ENCODE measurements at regions not wholly inside any gene's neighbourhood (a gene's known extent, or its start where the extent isn't known, plus 50 kb on each side); places are given as distances from the start of the nearest gene placed in this dataset.

DNA sequence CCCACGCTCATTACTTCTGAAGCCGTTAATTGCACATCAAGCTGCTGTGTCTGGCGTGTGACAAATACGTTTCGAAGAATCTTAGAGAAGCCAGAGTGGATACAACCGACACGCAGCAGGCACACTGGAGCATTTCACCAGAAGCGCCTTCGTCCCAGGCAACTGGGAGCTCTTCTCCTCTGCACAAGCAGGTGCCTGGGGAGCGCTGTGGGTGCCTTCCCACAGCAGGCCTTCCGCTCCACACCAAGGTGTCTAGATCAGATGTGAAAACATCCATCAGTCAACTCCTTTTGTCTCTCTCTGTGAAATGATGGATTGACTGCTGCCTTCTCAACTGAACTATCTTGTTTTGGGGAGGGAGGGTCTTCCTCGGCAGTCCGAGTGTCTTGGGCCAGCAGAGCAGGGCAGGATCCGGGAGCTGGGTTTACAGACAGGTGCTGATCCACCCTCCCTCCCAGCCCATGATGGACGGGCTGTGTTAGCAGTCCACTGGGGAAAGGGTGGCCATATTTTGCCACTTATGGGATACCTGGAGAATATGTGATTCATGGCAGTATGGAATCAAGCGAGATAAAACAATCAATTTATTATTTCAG is 326.3 kb downstream of the TCERG1L start:
- no peak for DNase-seq

DNA sequence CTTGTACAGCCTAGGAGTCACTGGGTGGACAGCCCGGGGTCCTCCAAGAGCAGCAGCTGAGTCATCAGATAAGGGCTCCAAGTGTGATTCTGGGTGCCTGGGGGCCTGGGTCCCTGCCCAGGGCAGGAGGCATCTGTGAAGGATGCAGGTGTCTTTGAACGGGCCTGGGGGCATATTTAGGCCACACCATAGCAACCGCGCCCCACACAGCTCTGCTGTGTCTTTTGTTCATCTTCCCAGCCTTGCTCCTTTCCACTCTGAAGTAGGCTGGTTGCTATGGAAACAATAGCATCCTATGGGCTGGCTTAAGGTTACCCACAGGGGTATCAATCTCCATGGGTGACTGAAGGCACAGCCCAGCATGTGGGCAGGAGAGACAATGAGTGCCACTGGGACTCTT is 324.7 kb downstream of the TCERG1L start:
- DNase-seq, result no peak

DNA sequence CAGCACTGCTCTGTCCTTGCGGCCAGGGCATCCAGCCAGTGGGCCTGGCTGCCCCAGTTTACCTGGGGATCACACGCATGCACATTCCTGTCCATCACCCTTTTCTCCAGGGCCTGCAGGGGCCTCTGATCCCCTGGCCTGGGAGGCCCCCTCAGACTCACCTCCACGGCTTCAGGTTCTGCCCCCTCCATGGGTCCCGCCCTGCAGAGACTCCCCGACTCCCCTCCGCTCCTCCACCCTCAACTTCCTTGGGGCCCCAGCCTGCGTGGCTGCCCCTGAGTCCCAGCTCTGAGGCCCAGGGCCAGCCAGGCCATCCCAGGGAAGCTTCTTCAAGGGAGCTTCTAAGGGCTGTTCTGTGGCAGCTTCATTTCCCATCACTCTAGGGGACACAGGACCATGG is 324.1 kb downstream of the TCERG1L start:
- no peak for DNase-seq

DNA sequence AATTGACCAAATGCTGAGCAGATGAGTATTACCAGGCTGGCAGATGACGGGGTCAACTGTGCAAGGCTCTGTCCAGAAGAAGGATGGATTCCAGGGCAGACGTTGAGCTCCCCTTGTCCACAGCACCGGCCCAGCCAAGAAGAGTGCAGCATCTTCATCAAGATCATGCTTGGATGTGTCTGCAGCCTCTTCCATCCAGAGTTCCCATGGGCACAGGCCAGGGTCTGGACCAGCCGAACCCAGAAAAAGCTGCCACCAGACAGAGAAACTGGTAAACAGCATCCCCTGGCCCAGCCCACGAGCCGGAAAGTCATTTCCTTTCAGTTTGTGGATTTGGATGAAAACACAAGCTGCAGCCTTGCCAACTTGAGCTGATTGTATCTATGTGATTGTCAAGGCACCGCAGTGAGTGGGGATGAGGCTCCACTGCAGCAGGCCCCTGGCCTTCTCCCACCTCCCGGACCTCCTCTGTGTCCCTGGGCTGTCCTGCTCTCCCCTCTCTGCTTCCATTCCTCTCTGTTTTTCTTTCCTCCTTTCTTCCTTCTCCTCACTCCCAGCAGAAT is 321.8 kb downstream of the TCERG1L start:
- DNase-seq, result no peak

DNA sequence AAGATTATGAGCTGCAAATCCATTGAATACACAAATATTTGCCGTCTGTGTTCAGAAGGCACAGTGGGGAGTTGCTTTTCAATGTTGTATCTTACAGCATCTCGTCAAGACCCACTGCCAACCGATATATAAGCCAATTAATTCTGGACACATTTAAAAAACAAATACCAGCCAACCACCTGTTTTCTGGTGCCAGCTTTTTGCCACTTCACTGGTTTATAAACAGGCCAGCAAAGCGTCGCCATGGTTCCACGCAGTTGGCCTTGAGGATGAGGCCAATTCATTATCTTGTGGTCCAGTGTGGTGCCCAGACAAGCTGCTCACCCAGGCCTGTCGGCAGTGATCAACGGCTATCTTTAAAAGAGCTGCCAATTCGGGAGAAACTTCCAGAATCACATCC is 321.0 kb downstream of the TCERG1L start:
- no peak for DNase-seq

DNA sequence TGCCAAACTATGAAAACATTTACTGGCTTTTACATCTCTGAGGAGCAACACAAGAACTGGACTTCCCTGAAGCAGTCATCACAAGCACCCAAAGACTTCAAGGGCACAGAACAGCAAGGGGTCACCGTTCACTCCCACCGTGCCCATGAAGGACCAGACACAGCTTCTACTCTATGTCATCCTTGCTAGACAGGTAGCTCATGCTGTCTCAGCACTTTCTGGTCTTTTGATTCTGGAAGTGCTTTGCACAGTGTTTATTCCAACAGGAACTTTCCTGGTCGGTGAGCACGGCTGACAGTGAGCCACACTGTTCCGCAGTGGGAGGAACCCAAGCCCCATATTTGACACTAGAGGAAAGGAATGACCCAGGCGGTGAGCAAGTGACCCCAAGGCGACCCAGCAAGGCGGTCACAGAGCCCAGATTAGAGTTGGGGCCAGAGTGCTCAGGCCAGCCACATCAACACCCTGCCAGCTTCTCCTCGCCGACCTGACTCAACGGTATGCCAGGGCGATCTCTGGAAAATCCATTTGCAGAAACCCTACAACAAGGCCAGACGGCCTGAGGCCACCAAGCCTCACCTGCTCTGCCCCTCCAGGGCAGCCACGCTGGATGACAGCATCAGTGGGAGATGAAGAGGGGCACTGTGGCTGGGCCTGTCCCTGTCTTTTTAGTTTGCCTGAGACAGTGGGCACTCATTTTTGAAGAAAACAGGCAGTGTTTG is 318.6 kb downstream of the TCERG1L start:
- no peak for DNase-seq

DNA sequence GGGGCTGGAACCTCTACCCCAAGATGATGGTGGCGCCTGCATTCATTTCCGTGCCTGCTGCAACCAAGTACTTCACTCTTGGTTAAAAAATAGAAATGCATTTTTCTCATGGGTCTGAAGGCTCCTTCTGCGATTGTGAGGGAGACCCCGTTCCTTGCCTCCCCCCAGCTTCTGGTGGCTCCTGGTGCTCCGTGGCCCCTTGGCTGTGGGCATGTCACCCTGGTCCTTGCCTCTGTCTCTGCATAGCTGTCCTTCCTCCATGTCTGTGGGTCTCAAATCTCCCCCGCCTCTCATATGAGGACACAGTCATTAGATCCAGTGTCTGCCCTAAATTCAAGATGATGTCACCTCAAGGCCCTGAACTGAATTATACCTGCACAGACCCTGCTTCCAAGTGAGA is 317.9 kb downstream of the TCERG1L start:
- no peak for DNase-seq

DNA sequence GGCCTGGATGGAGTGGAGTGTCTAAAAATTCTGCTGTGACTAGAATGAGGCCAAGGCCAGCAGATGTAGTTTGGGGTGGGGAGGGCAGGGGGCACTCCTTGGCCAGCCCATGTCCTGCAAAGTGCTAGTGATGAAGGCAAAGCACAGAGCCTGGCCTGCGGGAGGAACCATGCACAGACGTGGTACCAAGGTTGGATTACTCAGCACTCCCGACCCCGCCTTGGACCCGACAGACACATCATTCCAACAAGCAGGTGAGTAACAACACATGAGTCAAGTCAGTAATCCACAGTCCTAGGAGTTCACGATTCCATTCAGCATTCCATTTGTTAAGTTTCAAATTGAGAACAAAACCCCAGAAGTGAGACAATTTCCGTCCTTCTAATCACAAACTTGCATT is 317.3 kb downstream of the TCERG1L start:
- DNase-seq, result no peak

DNA sequence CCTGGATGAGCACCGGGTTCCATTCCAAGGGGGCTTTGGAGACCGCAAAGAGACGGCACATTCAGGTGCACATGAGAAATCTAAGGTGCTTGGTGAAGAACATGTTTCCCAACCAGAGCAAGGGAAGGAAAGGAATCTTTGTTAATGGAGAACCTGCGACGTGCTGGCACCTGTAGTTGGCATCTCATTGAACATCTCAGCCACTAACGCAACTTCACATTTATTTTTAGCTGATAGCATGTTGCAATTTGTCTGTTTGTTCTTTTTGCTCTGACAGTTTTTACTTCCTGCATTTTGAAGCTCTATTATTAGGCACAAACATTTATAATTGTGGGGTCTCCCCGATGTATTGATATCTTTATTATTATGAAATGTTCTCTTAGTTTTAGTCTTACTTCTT is 316.7 kb downstream of the TCERG1L start:
- DNase-seq, result no peak

DNA sequence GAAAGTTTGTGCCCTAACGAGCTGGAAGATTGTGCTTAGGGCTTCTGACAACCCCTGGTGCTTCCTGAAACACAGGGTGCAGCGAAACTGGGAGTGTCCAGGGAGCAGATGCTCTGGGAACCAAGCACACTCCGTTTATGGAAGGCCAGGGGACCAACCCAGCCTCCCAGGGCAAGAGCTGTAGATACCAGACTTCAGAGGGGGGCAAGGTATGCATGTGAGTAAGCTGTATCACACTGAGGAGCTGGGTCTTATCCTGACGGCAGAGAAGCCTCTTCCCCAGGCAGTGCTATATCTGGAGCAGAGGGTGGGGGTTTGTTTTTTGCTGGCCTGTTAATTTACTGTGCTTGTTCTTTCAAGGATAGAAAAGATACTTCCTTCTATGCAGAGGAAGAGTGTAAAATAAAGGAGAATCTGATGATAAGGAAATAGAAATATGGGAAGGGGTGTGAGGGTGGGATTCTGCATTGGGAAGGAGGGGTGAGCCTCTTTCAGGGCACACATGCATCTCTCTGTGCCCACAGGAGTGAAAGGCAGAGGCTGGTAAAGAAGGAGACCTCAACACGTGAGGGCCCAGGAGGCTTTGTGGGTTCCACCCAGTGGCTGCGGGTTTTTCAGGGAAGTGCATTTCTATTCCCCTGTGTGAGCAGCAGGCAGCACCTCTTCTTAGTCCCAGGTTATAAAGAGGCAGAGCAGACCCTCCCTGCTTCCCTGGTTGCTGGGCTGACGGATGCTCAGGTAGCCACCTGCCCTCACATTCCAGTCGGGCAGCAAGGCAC is 314.1 kb downstream of the TCERG1L start:
- no peak for DNase-seq

DNA sequence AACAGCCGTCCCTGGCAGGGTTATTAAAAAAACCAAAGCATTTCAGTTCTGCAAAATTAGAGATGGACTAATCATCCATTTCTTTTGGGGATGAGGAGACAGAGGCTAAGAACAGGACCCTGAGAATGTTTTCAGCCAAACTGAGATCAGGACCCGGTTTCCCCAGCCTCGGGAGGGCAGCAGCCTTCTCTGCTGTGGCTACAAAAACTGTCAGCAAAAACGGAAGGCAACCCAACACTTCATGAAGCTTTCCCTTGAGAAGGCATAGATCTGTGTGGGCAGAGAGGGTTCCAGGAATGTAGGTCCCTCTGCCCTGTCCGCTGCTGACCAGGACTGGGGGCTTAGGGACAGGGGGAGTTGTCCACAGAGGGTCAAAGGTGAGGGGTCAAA is 313.5 kb downstream of the TCERG1L start:
- no peak for DNase-seq

DNA sequence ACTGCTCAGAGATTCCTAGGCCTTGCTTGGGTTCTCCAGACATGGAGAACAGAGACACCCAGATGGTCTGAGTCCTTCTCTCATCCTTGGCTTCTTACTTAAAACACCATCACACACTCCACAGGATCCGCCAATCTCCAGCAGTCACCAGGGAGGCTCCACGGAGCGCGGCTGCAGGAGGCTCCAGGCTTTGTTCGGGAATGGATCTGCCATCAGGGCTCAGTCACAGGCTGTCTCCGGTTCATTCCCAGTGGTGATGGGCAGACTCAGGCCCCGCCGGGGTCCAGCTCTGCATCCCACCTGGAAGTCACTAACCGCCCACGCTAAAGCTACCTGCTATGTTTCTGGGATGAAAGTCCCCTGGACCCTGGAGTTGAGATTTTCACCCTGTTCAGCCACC is 312.9 kb downstream of the TCERG1L start:
- DNase-seq, result no peak

DNA sequence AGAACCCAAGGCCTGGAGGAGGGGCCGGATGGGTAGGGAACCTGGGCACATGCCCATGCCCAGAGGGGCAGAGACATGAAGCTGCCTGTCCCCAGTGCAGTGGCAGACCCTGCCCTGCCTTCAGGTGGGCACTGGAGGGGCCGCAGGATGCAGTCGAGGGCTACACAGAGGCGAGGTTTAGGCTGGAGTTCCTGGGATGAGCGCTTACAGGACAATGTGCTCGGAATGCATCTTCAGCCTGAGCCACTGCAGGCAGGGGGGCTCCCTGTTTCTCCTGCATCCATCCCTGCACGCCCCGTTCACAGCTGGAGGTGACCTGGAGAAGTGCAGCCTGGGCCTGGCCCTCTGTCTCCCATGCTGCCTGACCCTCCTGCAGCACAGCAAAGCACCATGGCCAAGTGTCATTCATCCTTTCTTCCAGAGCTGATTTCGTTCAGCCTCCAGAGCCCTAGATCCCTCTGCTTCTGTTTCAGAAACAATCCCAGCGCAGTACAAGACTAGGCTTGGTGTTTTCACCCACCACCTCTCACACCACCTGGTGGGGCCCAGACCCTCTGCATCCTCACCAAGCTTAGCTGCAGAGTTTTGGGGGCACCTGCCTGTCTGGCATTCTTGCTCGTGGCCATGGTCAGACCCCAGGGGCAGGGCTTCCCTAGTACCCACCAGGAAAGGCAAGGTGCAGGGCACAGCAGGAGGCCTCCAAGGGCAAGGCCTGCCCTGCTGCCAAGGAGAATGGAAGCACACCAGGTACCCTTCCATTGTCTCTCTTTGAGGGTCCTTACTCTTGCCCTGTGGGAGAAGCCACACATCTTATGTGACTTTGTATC is 311.9 kb downstream of the TCERG1L start:
- no peak for DNase-seq

DNA sequence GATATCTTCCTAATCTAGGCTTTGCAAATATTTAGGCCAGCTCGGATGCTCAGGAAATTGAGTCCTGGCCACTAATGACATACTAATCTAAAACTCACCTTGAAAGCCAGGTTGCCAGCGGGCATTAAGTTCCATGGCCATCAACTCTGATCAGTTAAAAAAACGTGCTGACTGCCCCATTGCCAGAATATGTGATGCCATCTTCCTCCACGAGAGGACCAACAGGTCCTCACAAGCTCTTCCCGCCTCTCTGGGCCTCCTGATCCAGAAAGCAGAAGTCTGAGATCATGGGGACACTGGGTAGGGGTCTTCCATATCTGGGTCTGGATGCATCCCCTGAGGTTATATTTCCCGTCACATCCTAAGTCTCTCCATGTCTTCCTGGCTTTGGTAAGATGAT is 311.3 kb downstream of the TCERG1L start:
- DNase-seq, result no peak

DNA sequence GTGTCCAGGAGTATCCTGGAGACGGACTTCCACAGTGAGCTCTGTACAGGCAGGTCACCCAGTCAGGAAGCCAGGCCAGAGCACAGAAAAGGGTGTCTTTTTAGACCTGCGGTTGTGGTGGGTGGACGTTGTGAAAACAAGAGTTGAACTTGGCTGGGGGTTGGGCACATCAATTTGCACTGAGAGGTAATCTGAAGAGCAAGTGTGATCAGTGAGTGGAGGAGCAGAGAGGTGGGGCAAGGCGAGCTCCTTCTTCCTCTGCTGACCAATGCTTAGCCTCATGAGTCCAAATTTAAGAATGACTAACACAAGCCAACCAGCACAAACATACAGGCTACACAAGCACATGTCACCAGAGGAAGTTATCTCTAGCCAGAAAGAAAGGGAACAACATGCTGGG is 310.8 kb downstream of the TCERG1L start:
- DNase-seq, result no peak

DNA sequence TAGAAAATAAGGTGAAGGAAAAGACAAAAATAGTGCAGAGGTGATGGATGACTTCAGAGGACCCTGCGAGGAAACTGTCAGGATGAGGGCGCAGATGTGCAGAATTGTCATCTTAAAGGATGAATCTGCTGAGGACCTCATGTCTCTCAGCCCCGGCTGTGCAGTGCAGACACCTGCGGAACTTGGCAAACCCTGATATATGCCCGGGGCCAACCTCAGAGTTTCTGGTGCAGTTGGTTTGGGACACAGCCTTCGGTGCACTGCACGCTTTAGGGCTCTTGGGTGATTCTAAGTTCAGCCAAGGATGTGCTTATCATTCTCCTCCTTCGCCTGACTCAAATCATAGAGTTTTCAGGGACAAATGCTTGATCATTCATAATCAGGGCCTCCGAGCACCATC is 310.1 kb downstream of the TCERG1L start:
- DNase-seq, result no peak

DNA sequence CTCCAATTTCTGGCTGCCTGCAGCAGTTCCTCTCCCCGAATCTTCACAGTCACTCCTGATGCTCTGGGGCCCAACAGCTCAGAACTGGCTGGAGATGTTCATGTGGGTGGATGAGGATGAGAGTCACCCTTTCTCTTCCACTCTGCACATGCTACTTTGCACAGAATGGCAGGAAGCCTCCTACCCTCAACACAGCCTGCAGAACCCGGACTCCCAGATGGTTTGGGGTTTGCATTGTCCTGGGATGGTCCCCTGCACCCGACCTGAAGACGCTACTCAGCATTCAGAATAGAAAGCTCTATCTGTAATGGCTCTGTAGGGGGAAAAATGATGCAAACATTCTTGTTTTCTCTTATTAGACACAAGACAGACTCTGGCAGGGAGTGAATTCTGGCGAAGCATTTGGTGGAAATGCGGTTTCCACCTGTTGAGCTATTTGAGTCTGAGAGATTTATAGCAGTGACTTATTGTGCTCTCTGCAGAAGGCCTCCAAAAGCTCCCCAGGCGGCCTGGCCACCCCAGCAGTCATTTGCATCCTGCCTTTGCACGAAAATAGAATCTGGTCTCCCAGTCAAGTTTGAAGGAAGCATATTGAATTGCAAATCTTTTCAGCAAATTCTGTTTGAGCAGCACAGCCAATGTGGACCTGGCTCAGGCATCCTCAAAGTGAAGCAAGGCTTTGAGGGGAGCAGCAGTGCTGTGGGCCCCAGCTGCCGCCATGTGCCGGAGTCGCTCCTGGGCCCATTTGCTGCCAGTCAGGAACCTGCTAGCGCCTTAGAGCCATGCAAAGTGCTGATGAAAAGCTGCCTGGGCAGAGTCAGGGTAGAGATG is 309.3 kb downstream of the TCERG1L start:
- DNase-seq, result no peak

DNA sequence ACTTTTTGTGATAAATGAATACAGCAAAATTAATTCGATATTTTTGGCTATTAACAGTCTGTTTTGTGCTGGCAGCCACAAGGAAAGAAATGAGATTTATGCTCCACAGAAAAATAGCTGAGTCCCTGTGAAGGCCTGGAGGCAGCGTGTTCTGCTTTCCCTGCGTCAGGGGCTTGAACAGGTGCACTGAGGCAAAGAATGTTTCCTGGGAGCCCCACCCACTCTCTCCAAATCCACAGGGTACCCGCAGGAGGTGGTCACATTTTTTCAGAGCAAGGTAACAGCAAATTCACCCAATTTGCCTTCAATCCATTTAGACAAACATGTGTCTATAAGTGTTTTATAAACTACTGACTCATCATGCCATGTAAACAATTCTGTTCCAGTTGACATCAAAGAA is 308.1 kb downstream of the TCERG1L start:
- no peak for DNase-seq

DNA sequence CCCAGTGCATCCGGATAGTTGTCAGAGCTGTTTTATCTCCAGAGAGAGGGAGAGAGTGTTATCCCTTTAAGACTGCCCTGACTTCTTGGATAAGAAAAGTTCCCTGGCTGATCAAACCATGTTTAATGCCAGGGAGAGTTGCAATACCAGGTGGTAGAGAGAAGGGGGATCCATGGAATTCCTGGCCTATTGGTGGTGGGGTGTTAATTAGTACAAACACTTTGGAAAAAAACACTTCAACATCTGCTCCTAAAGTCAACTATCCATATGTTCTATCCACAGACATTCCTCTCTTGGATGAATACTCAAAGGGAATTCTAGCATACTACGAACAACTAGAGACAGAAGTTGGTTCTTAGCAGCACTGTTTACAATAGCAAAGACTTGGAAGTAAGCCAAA is 307.2 kb downstream of the TCERG1L start:
- no peak for DNase-seq

DNA sequence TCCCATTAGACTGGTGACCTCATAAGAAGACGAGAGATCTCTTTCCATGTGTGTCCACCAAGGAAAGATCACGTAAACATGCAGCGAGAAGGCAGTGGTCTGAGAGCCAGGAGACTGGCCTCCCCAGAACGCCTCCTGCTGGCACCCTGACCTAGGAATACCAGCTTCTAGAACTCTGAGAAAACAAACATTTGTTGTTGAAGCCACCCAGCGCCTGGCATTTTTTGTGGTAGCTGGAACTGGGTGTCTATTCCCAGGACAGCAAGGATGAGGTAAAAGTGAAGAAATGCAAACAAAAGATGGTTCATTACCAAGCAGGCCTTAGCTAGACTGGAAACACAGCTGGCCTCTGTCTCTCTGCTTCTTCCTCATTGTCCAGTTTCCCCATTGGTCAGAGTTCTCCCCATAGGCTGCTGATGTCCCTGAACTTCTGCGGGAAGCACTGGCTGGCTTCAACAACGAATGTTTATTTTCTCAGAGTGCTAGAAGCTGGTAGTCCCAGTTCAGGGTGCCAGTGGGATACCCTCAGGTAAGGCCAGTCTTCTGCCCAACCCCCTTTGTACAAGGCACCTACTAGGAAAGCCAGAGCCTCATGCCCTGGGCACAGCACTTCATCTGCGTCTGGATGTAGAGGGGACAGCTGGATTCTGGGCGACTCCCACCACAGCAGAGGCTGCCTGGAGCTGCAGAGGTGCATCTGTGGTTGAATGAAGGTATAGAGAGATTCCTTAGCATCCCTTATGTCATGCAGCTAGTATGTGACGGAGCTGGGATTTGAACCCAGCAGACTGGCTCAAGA is 304.9 kb downstream of the TCERG1L start:
- DNase-seq, result no peak

DNA sequence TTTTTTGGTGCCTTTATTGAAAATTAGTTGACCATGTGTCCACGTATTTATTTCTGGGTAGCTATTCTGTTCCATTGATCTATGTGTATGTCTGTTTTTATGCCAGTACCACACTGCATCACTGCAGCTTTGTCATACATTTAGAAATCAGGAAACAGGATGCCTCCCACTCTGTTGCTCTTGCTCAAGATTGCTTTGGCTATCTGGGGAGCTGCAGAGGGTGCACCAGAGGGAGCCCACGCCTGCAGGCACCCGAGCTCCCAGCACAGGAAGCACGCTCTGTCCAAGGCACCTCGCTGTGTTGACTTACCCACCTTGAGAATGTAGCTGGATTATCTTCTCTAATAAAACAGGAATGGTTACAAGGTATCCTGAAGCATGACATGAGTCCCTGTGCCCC is 301.7 kb downstream of the TCERG1L start:
- no peak for DNase-seq
